Left hindlimb (tissue), 1 donor: ENCODE measurements at regions not wholly inside any gene's neighbourhood (a gene's known extent, or its start where the extent isn't known, plus 50 kb on each side); places are given as distances from the start of the nearest gene placed in this dataset.
A peak's percentile ranks its signal among the peaks of the same experiment; 100 is the strongest.

Experiments used
- DNase-seq: peaks from one replicate; pipeline ENCODE4 v3.0.0-alpha.2; 2018

- DNase-seq: no peak
Observed at GRCh38 chr2:226143091-226143490, 656.5 kb downstream of the IRS1 start.

GRCh38 chr2:226142463-226142862 lies 657.2 kb downstream of the IRS1 start:
- DNase-seq: no peak

GRCh38 chr2:226140594-226140993 lies 659.0 kb downstream of the IRS1 start:
- DNase-seq: no peak

GRCh38 chr2:226139759-226140158 lies 659.9 kb downstream of the IRS1 start:
- DNase-seq: no peak

- no peak for DNase-seq
Observed at GRCh38 chr2:226137201-226137811, 662.3 kb downstream of the IRS1 start.

- DNase-seq: no peak
Observed at GRCh38 chr2:226136739-226137138, 662.9 kb downstream of the IRS1 start.

GRCh38 chr2:226135861-226136548 lies 663.6 kb downstream of the IRS1 start:
- no peak for DNase-seq

- DNase-seq: no peak
Observed at GRCh38 chr2:226132323-226133215, 667.1 kb downstream of the IRS1 start.

GRCh38 chr2:226131299-226131784 lies 668.3 kb downstream of the IRS1 start:
- no peak for DNase-seq

- DNase-seq: no peak
Observed at GRCh38 chr2:226130192-226130591, 669.4 kb downstream of the IRS1 start.

GRCh38 chr2:226127682-226128081 lies 671.9 kb downstream of the IRS1 start:
- DNase-seq: no peak

GRCh38 chr2:226126104-226126503 lies 673.5 kb downstream of the IRS1 start:
- no peak for DNase-seq

- no peak for DNase-seq
Observed at GRCh38 chr2:226125176-226125883, 674.3 kb downstream of the IRS1 start.

- peak; percentile 29 for DNase-seq
Observed at GRCh38 chr2:226124548-226125011, 675.0 kb downstream of the IRS1 start.

GRCh38 chr2:226123300-226123699 lies 676.3 kb downstream of the IRS1 start:
- DNase-seq: no peak

- no peak for DNase-seq
Observed at GRCh38 chr2:226122041-226122440, 677.6 kb downstream of the IRS1 start.

GRCh38 chr2:226121046-226121738 lies 678.4 kb downstream of the IRS1 start:
- DNase-seq: no peak

- DNase-seq: peak; percentile 47
Observed at GRCh38 chr2:226118471-226119429, 680.9 kb downstream of the IRS1 start.

GRCh38 chr2:226117510-226118065 lies 682.0 kb downstream of the IRS1 start:
- no peak for DNase-seq

GRCh38 chr2:226116346-226116745 lies 683.3 kb downstream of the IRS1 start:
- no peak for DNase-seq

- DNase-seq: no peak
Observed at GRCh38 chr2:226115832-226116200, 683.8 kb downstream of the IRS1 start.
